Cardiac fibroblast (primary cell): ENCODE measurements at regions not wholly inside any gene's neighbourhood (a gene's known extent, or its start where the extent isn't known, plus 50 kb on each side); places are given as distances from the start of the nearest gene placed in this dataset.

ENCODE experiments used
- DNase-seq, 2 donors: peaks; one replicate each; pipeline versions ENCODE4 v3.0.0 to v3.0.0-alpha.2; 2010; ENCODE audit warnings: low read depth in 2 of 2
- H3K4me3 ChIP-seq, 2 donors: replicated peaks in 1 of 2; 1 replicate in 1 of 2; 2 replicates in 1 of 2; pipeline ENCODE4 v1.5.1; 2011; ENCODE audit warnings: low read depth in 2 of 2, low read length in 2 of 2, mild to moderate bottlenecking in 2 of 2, moderate library complexity in 1 of 2
- CTCF ChIP-seq: IDR thresholded peaks from one replicate; pipeline ENCODE4 v1.5.1; 2011; ENCODE audit warnings: low read depth, mild to moderate bottlenecking, low read length, inconsistent platforms

DNA sequence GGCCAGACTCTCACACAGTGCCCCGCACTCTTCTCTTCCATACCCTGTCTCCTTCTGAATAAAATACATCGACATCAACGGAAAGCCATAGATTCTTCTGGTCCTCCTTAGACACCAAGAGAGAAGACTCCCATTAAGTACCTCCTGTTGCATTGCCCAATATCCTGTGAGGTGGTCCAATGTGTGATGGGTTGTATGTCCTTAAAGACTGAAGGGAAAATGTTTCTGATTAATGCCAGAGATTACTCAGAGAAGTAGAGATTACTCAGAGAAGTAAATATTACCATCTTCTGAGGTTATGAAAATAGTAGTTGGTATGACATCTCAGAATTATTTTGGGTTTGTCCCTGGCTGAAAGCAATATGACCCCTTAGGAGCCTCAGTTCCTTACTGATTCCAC is 60.8 kb upstream of the GALNT15 start:
- no peak overlapping the region for H3K4me3 ChIP-seq
- TF ChIP-seq CTCF, result no peak
- DNase-seq, result peak; percentile 34 to 95

- TF ChIP-seq CTCF, result no peak
Measured at GRCh38 chr3:16114429-16114828, 60.1 kb upstream of the GALNT15 start.

DNA sequence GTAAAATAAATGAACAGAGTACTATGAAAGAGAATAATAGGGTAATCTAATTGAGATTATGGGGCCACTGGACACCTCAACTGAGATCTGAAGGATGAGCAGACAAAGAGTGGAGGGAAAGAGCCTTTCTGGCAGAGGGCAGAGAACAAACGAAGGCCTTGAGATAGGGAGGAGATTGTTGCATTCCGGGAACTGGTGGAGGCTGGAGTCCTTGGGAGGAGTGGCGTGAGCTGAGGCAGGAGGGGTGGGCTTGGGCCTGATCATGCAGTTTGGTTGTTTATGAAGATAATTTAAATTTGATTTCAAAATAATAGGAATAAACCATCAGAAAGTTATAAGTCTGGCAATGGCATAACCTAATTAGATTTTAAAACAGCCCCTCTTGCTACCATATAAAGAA is 59.5 kb upstream of the GALNT15 start:
- no peak for TF ChIP-seq CTCF
- DNase-seq, result no peak
- H3K4me3 ChIP-seq, result no peak overlapping the region

More at GRCh38 chr3:16114429-16114828, 60.1 kb upstream of the GALNT15 start:
- no peak overlapping the region for H3K4me3 ChIP-seq
- no peak for DNase-seq

DNA sequence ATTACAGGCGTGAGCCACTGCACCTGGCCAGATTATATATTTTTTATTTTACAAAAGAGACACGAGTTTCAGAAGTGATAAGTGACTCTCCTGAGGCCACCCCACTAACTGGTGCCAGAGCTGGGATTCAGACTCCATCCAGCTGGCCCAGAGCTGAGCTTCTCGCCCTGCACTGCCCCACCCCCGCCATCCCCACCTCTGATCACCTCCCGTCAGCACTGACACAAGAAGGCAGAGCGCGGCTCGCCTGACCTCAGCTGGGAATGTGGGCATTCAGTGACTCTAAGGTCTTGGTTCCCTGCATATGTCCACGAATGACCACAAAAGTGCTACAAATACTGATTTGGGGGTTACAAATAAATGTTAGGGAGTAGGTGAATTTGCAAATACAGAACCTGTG is 56.1 kb upstream of the GALNT15 start:
- no peak for DNase-seq
- no peak for TF ChIP-seq CTCF

DNA sequence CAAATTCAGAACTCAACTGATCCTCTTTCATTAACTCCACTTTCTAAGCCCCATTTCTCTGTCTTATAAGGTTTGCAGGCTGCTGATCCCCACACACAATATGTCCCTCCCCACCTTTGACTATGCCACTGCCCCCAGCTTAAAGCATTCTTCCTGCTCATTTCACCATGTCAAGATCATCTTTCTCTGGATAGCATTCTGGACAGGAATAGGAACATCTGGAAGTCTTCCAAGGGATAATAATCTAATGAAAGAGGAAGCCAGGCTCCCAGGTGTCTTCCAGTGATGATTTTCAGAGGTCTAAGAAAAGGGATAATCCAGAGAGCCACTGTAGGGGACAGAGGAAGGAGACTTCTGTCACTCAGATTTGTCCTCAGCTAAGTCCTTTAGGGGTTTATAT is 54.6 kb upstream of the GALNT15 start:
- no peak for TF ChIP-seq CTCF
- no peak for DNase-seq

More for the DNA sequence above, 56.1 kb upstream of the GALNT15 start:
- no peak overlapping the region for H3K4me3 ChIP-seq

DNA sequence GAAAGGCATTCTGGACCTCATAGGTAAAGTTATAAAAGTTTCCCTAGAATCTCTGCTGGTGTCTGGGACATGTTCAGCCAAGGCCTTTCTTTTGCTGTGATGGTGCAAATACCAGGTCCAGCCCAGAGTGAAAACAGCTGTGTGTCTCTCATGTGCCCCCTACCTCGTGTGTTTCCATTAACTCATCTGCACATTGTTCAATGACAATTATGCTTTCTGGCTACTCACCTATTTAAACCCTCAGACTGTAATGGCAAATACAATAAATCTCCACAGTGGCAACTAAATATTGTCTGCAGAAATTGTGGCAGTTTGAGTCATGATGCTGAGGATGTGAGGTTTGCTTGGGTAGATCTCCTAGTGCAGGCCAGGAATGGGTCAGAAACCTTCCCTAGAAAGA is 53.1 kb upstream of the GALNT15 start:
- no peak overlapping the region for H3K4me3 ChIP-seq
- no peak for TF ChIP-seq CTCF
- no peak for DNase-seq

More for the DNA sequence above, 54.6 kb upstream of the GALNT15 start:
- no peak overlapping the region for H3K4me3 ChIP-seq

DNA sequence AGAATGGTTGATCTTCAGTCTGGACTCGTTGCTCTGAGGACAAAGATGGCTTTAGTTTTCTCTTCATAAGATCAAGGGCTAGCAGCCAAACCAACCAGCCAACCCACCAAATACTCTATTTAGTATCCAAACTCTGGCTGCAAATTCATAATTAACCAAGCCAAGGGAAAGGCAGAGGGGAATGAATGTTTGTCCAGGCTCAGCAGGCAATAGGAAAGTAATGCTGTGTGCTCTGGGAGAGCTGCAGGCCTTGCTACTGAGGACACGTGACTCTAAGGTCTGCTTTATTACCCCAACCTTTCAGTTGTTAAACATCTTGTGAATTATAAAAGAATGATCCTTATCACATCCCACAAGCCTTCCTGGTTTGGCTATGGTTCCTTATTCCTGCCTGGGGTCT is 52.3 kb upstream of the GALNT15 start:
- no peak for DNase-seq
- no peak overlapping the region for H3K4me3 ChIP-seq
- TF ChIP-seq CTCF, result no peak
